IPS-15b (cell line): ENCODE measurements at regions not wholly inside any gene's neighbourhood (a gene's known extent, or its start where the extent isn't known, plus 50 kb on each side); places are given as distances from the start of the nearest gene placed in this dataset.

Source experiments
- H3K27me3 ChIP-seq: one replicate; pipeline ENCODE4 v1.6.1; 2013; ENCODE audit warnings: low read length; ENCODE audit not compliant: control insufficient read depth, insufficient read depth
- H3K36me3 ChIP-seq: one replicate; pipeline ENCODE4 v1.6.1; 2013; ENCODE audit warnings: low read length; ENCODE audit not compliant: control insufficient read depth, insufficient read depth
- H3K4me1 ChIP-seq: one replicate; pipeline ENCODE4 v1.6.1; 2013; ENCODE audit warnings: mild to moderate bottlenecking, low read length; ENCODE audit not compliant: control insufficient read depth, insufficient read depth
- H3K4me3 ChIP-seq: one replicate; pipeline ENCODE4 v1.5.1; 2013; ENCODE audit warnings: low read depth, low read length
- H3K9ac ChIP-seq: one replicate; pipeline ENCODE4 v1.6.1; 2013; ENCODE audit warnings: low read depth, mild to moderate bottlenecking, low read length
- H3K9me3 ChIP-seq: one replicate; pipeline ENCODE4 v1.6.1; 2013; ENCODE audit warnings: mild to moderate bottlenecking, low read length; ENCODE audit not compliant: control insufficient read depth, insufficient read depth

DNA sequence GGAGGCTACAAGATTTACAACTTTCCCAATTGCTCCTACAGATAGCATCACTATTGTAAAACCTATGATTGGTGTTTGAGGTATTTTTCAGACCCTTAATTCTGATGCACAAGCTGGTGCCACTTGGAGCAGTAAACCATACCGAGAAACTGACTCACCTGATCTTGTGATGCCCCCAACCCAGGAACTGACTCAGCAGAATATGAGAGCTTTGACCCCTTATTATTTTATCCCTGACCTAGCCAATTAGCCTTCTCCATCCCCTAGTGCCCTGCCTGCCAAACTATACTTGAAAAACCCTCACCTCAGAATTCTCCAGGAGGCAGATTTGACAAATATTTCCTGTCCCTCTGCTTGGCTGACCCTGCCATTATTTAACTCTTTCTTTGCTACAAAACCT, 585.9 kb upstream of the GHITM start:
- Histone ChIP-seq H3K4me1 (no peaks in the 10 kb centered on the region), H3K9ac (no peak overlapping the region), H3K27me3 (no peaks in the 10 kb centered on the region), H3K36me3 (no peaks in the 10 kb centered on the region), H3K9me3 (no peaks in the 10 kb centered on the region), H3K4me3 (no peak overlapping the region)

DNA sequence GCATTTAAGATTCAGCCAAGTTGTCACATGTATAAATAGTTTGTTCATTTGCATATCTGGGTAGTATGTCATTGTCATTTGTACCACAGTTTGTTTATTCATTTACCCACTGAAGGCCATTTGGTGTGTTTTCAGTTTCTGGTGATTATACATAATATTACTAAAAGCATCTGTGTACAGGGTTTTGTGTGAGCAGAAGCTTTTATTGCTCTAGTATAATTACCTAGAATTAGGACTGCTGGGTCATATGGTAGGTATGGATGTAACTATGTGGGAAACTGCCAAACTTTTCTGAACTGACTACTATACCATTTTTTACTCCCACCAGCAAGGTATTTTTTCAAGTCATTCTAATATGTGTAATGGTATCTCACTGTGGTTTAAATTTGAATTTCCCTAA, 584.0 kb upstream of the GHITM start:
- H3K4me3 ChIP-seq, result no peak overlapping the region
- no peaks in the 10 kb centered on the region for H3K27me3 ChIP-seq
- no peaks in the 10 kb centered on the region for H3K36me3 ChIP-seq
- no peaks in the 10 kb centered on the region for H3K9me3 ChIP-seq
- no peaks in the 10 kb centered on the region for H3K4me1 ChIP-seq
- no peak overlapping the region for H3K9ac ChIP-seq

- Histone ChIP-seq H3K36me3 (no peaks in the 10 kb centered on the region), H3K27me3 (no peaks in the 10 kb centered on the region), H3K9me3 (no peaks in the 10 kb centered on the region), H3K9ac (no peak overlapping the region), H3K4me1 (no peaks in the 10 kb centered on the region), H3K4me3 (no peak overlapping the region)
These were observed 576.9 kb upstream of the GHITM start for GRCh38 chr10:83562381-83562780.

GRCh38 chr10:83564889-83565588, 574.3 kb upstream of the GHITM start:
- H3K4me3 ChIP-seq, result no peak overlapping the region
- H3K4me1 ChIP-seq, result no peaks in the 10 kb centered on the region
- H3K36me3 ChIP-seq, result no peaks in the 10 kb centered on the region

DNA sequence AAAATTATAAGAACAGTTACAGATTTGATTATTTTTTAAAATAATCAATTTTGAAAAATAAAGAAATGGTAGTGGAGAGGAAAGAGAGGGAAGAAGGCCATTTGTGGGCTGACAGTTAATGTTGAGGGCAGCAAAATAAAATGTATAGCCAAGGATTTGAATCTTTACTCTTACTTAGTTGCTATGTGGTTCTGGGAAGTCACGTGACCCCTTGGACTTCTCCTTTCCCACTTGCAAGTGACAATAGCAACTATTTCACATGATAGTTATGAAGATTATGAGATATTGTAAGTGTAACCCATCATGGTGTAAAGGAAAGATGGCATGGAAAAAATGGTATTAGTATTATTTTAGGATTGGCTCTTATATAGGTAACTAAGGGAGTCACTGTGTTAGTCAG, 567.3 kb upstream of the GHITM start:
- Histone ChIP-seq H3K9me3 (no peaks in the 10 kb centered on the region), H3K4me1 (no peaks in the 10 kb centered on the region), H3K27me3 (no peaks in the 10 kb centered on the region), H3K9ac (no peak overlapping the region), H3K36me3 (no peaks in the 10 kb centered on the region), H3K4me3 (no peak overlapping the region)

More at GRCh38 chr10:83564889-83565588, 574.3 kb upstream of the GHITM start:
- Histone ChIP-seq H3K9me3 (no peaks in the 10 kb centered on the region), H3K27me3 (no peaks in the 10 kb centered on the region), H3K9ac (no peak overlapping the region)

DNA sequence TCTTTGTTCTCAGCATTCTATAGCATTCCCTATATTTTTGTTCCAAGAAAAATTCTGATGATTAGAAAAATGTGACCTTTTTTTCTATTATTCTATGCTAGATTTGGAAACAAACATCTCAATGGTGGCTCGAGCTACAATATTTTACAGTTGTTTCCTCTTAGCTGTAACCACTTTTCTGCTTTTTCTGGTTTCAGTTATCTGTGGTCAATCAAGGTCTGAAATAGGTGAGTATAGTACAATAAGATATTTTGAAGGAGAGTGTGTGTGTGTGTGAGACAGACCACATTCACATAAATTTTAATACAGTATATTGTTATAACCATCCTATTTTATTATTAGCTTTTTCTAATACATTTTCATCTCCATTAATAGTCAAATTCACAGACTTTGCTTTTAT, 564.5 kb upstream of the GHITM start:
- no peaks in the 10 kb centered on the region for H3K36me3 ChIP-seq
- H3K4me3 ChIP-seq, result no peak overlapping the region
- H3K4me1 ChIP-seq, result no peaks in the 10 kb centered on the region
- H3K27me3 ChIP-seq, result no peaks in the 10 kb centered on the region
- no peak overlapping the region for H3K9ac ChIP-seq
- H3K9me3 ChIP-seq, result no peaks in the 10 kb centered on the region

GRCh38 chr10:83577421-83577820, 561.9 kb upstream of the GHITM start:
- H3K9ac ChIP-seq, result no peak overlapping the region
- no peaks in the 10 kb centered on the region for H3K36me3 ChIP-seq
- H3K4me3 ChIP-seq, result no peak overlapping the region
- H3K27me3 ChIP-seq, result no peaks in the 10 kb centered on the region
- H3K4me1 ChIP-seq, result no peaks in the 10 kb centered on the region
- H3K9me3 ChIP-seq, result no peaks in the 10 kb centered on the region

GRCh38 chr10:83580373-83581012, 558.8 kb upstream of the GHITM start:
- Histone ChIP-seq H3K36me3 (no peaks in the 10 kb centered on the region), H3K4me1 (no peaks in the 10 kb centered on the region), H3K9ac (no peak overlapping the region), H3K9me3 (no peaks in the 10 kb centered on the region), H3K27me3 (no peaks in the 10 kb centered on the region), H3K4me3 (no peak overlapping the region)

GRCh38 chr10:83582407-83583095, 556.8 kb upstream of the GHITM start:
- Histone ChIP-seq H3K27me3 (no peaks in the 10 kb centered on the region), H3K4me3 (no peak overlapping the region), H3K9me3 (no peaks in the 10 kb centered on the region), H3K36me3 (no peaks in the 10 kb centered on the region), H3K4me1 (no peaks in the 10 kb centered on the region), H3K9ac (no peak overlapping the region)

- Histone ChIP-seq H3K27me3 (no peaks in the 10 kb centered on the region), H3K36me3 (no peaks in the 10 kb centered on the region), H3K9ac (no peak overlapping the region), H3K4me1 (no peaks in the 10 kb centered on the region), H3K9me3 (no peaks in the 10 kb centered on the region), H3K4me3 (no peak overlapping the region)
These were observed 553.6 kb upstream of the GHITM start for GRCh38 chr10:83585686-83586085.

DNA sequence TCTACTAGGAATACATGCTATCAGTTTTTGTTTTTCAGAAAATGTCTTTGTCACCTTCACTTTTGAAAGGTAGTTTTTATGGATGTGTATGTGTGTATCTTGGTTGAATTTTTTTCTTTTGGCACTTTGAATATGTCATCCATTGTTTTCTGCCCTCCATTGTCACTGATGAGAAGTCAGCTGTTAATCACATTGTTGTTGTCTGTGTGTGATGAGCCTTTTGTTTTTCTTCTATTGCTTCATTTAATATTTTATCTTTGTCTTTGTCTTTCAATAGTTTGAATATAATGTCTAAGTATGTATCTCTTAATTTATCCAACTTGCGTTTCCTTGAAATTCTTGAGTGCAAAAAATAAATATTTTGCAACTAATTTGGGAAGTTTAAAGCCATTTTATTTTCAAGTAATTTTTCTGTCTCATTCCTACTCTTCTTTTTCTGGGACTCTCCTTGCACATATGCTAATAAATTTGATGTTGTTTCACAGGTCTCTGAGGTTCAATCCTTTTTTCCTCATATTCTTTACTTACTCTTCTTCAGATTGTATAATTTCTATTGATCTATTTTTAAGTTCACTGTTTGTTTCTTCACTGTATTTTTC, 546.9 kb upstream of the GHITM start:
- Histone ChIP-seq H3K9ac (no peak overlapping the region), H3K4me3 (no peak overlapping the region), H3K9me3 (no peaks in the 10 kb centered on the region), H3K4me1 (no peaks in the 10 kb centered on the region), H3K27me3 (no peaks in the 10 kb centered on the region), H3K36me3 (no peaks in the 10 kb centered on the region)
